NCI-H1694 treated with DMSO at 0.1 percent for 48 hours (cell line): ENCODE measurements at regions not wholly inside any gene's neighbourhood (a gene's known extent, or its start where the extent isn't known, plus 50 kb on each side); places are given as distances from the start of the nearest gene placed in this dataset.

ENCODE experiments used
- DNase-seq: peaks from one replicate; lab custom pipeline; 2025; lab: John Stamatoyannopoulos, UW

DNA sequence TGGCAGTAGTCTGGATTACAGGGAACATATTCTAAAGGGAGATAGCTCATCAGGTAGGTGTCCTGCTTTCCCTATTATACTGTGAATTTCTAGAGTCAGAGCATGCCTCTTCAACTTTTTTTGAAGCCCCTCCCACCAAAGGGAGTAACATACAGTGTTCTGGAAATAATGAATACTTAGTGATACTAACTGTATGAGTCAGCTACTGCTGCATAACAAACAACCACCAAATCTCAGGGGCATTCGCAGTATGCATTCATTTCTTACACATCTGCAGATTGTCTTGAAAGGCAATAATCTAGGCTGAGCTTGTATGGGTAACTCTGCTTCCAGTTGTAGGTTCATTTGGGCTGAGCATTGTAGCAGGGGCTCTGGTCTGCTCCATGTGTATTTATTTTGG, 409.7 kb upstream of the SPRED2 start:
- DNase-seq, result no peak

DNA sequence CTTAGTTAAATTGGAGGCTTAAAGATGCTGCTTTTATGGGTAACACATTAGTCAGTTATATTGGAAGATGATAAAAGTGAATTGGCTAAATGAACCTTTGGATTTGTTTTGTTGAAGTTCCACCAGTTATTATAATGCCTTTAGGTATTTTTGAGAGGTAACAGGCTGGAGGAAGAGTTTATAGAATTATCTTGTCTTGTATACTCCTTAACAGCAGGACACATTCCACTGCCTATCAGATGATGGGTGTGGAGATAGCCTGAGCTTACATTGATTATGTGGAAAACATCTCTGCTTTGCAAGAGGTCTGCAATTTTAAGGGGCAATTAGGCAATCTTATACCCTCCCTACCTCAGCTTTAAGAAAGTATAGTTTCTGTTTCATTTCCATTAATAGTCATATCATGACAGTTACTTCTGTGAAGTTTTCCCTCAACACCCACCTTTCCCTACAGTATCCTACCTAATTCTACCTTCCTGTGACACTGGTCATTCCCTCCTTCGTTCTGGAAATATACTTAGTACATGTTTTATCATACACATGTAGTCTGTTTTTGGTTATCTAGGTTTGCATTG, 403.7 kb upstream of the SPRED2 start:
- DNase-seq, result no peak

DNA sequence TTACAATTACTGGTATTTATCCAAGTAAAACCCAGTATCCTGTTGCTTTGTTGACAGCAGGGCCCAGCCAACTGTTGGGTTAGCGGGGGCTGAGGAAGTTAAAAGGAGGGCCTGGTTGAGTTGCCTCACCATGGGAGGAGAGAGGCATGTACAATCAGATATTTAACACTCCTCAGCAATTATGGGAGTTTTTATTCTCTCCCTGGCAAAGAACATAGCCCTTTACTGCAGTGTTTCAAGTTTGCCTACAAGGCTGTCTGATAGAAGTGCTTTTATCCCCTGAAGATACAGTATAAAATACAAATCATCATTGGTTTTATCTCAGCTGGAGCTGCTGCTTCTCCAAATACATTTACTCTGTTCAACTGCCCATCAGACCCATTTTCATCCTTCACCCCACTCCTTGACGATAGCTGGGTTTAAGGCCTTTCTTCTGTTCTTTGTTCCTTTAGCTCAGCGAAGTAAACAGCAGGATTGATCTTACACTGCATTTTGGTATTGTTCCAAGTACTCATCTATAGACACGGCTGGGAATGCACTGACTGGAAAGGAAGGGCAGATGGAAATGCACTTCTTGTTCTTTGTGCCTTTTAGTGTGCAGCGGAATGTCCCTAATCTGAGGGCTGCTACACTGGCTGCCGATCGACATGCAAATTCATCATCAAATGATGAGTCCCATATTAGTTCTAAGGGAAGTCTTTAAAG, 402.5 kb upstream of the SPRED2 start:
- DNase-seq, result peak; percentile 78

DNA sequence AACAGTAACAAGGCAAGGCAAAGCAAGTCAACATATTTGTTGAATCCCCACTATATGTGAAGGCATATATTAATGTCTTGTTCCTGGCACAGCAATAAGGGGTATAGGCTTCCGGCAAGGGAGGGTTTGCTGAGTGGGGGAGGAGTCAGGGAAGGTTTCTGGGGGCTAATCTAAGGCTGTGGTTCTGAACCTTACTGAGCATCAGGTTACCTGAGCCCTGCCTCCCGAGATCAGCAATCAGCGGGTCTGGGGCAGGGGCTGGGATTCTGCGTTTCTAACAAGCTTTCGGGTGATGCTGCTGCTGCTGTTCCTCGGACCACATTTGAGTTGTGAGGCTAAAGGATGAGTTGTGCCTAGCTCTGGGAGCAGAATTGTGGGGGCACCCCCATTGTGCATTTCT, 401.7 kb upstream of the SPRED2 start:
- no peak for DNase-seq

DNA sequence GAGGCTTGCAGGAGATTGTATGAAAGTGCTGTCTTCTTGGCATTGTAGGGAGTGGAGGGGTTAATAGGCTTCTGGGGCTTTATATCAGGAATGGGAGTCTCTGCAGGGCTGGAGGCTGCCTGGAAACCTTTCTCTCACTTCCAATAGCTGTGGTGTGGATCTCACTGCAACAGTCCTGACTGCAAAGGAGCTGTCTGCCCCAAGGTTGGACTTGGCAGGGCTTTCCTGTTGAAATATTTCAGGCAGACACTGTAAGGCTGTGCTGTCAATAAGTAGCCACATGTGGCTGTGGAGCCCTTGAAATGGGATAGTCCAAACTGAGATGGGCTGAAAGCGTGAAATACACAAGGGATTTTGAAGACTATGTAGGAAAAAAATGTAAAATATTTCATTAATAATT, 399.1 kb upstream of the SPRED2 start:
- no peak for DNase-seq

DNA sequence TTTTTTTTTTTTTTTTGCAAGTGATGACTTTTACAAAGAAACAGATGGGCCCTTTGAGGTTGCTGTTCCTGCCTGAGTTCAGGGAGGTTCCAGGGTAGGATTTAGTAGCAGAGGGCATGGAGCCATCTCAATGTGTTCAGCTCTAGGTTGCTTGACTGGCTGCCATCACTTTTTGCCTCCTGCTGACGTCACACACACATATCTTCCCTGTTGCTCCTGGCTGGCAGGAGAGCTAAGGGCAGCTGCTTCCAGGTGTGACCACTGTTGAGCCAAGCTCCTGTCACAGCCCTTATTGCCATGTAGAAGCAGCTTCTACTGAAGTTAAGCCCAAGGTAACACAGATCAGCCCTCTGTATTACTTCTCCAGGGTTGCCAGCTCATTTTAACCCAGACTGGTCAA, 394.2 kb upstream of the SPRED2 start:
- DNase-seq, result no peak

DNA sequence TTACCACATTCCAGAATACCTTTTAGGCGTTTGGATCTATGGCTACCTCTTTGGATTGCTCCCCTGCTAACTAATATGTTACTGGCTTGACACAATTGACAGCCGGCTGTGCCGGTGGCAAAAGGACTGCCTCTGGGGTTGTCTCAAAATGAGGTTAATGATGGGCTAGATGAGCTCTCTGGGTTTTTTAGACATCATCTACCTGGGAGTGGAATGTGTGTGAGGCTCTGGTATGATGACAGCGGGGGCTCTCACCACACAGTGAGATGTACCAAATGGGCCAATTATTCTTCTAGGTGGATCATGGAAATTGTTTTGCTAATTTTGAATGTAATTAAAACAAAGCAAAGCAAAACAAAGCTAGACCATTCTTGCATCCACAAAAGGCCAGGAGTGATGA, 391.1 kb upstream of the SPRED2 start:
- DNase-seq, result no peak

DNA sequence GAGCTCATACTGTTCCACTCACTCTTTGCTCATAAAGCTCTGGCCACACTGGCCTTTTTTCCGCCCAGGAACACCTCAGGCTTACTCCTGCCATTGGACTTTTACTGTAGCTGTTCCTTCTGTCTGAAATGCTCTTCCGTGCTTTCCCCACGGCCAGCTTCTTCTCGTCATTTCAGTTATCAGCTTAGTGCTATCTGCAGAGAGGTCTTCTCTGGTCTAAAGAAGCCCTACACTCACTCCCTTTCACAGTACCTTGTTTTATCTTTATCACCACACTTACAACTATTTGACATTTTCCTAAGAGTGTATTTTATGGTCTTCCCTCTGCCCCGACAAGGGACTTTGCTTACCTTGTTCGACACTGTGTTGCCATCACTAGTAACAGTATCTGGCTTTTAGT, 388.1 kb upstream of the SPRED2 start:
- no peak for DNase-seq

DNA sequence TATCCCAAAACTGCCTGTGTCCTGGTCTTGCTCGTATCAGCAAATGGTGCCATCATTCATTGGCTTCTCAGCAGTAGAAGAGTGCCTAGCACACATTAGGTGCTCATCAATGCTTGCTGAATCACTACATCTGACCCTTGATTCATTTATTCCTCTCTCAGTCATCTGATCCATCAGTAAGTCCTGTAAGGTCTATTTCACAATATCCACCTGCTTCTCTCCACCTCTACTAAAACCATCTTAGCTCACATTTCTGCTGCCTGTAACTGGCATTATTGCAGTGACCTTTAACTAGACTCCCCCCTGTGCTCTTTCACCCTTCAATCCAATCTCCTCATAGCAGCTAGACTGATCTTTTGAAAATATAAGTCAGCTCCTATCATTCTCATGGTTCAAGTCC, 387.6 kb upstream of the SPRED2 start:
- DNase-seq, result no peak

DNA sequence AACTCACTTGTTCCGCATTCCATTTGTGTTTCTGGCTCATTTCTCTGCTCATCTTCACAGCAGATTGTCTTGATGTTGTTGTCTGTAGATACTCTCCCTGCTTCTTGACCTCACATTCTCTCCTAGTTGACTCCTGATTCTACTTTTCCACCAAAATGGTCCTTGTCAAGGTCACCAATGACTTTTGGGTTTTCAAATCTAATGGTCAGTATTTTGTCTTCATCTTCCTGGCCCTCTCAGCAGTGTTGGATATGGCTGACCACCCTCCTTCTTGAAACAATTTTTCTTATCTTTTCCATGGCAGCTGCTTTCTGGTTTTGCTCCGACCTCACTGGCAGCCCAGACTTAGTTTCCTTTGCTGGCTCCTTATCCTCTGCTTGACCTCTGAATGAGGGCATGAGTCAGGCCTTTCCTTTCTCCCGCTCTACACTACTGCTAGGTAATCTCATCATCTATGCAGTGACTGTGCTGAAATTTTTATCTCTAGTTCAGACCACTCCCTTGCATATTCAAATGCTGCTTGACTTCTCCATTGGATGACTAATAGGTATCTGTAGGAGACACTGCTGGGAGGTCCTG, 386.6 kb upstream of the SPRED2 start:
- DNase-seq, result no peak

DNA sequence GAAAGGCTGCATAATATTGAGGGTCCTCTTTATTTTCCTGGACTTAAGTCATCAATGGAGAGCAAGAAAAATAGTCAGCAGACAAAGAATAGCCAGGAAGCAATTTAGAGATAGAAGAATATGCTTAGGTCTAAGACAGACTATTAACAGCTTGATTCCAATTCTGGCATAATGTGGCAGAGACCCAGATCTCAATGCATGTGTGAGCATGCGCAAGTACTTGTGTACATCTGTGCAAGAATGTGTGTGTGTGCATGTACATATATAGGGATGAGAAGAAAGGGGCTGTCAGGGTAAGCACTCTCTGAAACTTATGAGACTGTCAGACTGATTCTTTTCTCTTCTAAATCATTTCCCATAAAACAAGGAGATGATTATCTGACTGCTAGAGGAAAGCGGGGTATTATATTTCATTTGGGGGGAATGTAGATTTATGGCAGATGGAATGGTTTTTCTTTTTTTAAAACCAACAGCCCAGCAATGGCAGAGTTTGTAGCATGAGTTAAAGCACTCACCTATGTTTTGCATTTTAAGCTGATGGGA, 381.3 kb upstream of the SPRED2 start:
- no peak for DNase-seq

DNA sequence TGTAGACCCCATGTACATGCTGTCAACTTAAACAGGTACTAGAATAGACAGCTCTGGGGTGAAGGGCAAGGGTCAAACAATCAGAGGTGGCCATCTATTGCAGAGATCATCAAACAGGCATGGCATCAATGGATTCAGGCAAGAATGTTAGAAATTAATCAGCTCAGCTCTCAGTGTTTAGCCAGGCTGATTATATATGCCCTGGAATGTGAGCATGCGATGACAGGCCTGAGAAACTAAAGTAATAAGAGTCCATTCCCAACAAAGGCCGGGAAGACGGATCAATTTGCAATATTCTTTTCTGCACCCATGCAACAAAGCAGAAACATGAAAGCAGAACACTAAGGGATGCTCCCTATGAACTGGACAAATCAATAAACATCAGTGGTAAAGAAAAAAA, 380.5 kb upstream of the SPRED2 start:
- no peak for DNase-seq

DNA sequence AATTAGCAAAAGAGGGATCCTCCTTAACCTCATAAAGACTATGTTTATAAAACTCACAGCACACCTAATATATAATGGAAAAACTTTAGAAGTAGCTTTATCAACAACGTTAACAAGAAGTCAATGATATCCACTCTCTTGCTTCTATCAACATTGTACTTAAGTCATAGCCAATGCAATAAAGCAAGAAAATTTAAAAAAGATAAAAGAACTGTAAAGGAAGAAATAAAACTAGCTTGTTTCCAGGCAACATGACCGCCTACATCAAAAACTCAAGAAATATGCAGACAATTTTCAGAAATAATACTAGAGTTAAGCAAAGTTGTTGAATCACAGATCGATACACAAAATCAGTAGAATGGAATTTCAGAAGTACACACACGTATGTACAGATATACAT, 375.5 kb upstream of the SPRED2 start:
- no peak for DNase-seq

DNA sequence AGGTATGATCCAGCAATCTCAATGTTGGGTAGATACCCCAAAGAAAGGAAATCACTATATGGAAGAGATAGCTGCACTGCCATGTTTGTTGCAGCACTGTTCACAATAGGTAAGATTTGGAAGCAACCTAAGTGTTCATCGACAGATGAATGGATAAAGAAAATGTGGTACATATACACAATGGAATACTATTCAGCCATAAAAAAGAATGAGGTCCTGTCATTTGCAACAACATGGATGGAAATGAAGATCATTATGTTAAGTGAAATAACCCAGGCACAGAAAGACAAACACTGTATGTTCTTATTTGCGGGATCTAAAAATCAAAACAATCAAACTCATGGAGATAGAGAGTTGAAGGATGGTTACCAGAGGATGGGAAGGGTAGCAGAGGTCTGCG, 372.4 kb upstream of the SPRED2 start:
- DNase-seq, result no peak

DNA sequence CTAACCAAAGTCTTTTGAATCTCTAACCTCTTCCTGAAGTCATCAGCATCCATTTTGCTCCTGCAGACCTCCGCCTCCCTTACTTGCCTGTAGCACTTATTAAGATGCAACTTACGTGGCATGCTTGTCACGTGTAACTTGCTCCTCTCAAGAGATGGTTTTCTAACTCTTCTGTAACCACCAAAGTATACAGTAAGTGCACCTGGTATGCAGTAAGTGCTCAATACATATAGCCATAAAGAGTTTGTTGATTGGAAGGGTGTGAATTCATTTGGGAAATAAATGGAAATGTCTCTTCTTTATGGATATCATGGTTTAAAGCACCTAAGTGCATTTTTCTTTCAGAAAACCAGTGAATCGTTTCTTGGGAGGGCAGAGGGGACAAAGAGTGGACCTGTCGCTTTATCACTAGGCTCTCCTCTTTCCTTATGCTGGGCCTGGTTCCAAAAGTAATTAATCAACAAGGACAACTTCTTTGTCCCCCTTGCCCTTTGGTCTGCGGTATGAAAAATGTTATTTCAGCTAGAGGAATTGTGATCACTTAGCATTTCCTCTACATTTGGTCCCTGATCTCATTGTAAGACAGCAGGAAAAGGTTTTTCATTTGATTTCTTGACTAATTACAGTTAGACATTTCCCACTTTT, 370.0 kb upstream of the SPRED2 start:
- no peak for DNase-seq

DNA sequence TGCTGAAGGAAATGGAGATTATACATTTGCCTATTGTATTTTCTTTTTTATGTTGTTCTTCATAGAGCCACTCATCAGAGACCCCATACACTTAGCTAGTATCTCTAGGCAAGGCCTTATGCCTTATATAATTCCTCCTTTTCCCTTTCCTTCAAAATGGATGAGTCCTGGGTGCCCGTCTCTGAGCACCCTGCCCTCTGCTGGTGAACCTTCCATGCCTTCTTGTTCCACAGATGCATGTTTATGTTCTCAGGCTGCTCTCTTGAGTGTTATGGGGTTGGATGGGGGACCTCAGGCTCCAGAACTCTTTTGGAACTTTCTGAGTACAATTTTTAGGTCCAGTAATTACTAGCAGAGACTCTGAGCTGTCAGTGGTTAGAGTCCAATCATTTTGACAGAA, 368.6 kb upstream of the SPRED2 start:
- DNase-seq, result no peak

DNA sequence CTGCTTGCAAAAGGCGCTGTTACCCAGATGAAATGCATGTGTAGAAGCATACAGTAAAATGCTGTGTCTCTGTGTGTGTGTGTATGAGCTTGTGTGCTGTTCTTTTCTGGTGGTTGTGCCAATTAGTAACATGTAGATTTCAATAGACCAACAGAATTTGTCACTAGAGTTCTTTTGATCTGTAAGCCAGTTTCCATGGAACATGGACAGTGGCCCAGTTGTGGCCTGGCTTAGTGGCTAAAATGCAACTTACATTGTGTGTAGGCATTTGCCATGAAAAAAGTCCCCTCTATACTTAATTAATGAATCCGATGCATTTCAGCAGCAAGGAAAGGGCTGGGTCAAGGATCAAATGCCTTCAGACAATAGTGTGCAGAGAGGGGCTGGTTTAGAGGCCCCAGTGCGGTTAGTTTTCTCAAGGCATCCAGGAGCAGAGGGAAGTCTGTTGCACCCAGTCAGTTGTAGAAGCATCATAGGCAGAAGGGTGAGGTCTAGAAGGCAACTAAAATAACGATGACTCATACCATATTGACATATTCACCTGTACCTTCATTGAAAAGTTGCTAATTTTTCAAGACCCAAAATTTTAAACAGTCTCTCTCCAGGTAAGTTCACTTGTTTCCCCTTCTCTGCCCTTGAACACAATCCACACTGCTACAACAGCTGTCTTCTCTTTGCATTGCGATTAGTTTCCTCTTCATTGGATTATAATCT, 366.9 kb upstream of the SPRED2 start:
- no peak for DNase-seq

DNA sequence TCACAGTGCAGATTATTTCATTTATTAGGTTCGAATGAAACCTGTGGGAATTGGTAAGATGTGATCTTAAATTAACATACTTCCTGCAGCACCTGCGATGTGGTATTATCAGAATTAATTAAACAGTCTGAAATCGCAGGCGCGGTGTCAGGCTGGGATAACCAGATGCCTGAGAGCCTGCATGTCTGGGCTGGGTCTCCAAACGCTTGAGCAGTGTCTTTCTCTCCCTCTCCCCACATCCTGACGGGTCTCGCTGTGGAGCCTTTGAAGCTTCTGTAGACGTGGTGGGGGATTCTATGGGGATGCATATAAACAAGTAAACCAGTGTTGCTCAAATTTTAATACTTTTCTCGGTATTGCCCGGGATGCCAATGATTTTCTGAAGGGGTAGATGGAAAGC, 366.2 kb upstream of the SPRED2 start:
- DNase-seq, result peak; percentile 47

DNA sequence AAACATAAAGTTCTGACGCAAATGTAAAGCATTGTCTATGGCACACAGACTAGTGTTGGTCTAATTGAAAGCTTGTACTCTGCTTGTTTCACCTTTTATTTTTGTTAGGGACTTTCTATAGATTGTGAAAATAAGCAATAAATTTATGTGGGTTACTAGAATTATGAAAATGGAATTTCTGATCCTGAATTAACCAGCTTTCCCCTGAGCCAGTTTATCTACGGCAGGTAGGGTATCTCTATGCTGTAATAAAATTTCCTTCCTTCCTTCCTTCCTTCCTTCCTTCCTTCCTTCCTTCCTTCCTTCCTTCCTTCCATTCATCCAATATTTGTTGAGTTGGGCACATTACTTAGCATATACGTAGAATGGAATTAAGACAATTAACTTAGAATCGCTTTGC, 362.6 kb upstream of the SPRED2 start:
- DNase-seq, result no peak

DNA sequence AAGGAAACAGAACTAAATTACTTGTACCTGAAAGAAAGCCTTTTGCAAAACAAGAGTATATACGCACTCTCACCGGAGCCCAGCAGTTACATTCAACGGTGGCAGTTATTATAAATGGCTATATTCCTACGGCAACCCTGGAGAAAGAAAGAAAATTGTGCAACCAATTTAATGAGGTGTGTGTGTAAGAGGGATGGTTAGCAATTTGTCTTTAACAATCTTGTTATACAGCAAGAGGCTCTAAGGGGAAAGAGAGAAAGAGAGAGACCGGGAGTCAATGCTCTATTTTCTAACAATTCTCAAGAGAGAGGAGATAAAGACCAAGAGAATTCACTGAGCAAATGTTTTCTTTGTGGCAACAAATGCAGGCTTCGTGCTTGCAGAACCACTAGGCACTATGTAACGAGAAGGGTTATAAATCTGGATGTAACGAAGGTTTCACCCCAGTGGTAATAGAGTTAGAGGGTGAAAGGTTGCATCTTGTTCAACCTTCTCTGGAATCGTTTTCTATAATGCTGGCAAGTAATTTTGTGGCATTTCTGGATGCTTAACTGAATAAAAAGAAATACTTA, 359.1 kb upstream of the SPRED2 start:
- DNase-seq, result no peak

DNA sequence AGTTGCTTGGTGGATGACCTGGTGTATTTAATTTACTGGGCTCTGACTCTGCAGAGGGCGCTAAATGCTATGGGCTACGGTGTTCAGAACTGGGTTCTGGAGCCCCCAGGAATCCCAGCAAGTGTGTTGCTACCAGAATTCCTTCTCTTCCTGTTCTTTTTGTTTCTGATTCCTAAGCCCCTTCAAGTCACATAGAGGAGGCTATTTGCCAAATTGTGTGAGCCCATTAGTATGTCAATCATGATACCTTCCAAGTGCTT, 358.2 kb upstream of the SPRED2 start:
- DNase-seq, result no peak

DNA sequence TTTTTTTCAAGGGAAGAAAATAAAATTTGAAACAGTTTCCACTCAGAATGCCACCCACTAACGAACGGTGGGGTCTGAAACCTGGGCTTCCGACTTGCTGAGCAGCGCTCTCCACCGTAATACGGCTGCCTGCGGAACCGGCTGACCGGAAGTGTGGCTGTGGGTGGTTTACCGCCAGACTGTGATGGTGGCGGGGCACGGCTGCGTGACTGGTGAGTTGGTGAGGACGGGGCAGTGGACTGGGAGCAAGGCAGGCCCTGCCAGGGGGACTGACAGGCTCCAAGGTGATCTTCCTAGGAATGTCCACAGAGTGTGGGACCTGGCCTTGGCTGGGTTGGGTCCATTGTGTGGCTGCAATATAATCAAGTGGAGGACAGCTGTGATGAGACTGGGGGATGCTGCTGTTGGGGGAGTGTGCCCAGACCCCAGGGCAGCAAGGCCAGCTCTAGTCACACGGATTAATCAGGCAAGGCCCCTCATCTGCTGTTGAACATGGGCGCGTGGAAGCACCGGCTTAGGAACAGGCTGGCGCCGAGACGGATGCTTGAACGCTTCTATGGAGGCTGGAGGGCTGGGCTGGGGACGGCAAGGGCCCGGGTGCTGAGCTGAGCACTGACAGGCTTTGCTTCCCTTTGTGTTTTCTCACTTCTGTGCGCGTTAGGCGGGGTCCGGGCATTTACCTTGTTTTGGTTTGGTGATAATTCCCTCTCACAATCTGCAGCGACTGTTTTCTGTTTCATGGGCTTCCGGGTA, 357.7 kb upstream of the SPRED2 start:
- no peak for DNase-seq
